ENCODE measurements at regions not wholly inside any gene's neighbourhood (a gene's known extent, or its start where the extent isn't known, plus 50 kb on each side); places are given as distances from the start of the nearest gene placed in this dataset.

DNA sequence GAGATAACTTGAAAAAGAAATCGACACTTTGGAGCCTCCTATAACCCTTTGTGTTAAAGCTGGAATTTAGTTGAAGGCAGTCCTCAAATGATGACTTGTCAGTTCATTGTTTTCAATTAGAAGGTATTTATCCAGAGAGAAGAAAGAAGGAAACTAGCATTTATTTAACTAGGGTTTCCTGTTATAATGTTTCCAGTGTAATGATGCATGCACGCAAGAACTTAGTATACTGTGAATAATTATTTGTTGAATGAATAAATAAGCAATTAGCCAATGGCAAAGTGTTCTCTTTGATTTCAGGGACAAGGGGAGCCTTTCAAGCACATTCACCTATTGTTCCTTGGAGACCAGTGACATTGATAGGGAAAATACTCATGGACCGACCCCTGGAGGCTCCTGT lies 307.4 kb downstream of the KLF5 start:
- no peak for DNase-seq

DNA sequence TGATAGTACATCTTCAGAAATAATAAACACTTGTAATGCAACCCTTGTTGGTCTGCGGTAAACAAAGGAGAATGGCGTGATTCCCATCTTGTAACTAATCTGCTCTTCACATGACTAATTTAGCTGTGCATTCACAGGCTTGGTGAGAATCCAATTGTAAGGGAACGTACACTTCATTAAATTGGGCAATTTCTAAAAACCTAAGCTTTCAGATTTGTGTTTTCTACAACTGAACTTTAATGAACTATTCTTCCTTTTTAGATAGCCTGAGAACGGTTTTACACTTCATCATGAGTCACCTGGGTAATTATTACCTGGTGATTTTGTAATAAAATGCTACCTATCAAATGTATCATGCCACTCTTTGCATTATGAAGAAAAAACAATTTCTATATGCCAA lies 306.9 kb downstream of the KLF5 start:
- DNase-seq = no peak

DNA sequence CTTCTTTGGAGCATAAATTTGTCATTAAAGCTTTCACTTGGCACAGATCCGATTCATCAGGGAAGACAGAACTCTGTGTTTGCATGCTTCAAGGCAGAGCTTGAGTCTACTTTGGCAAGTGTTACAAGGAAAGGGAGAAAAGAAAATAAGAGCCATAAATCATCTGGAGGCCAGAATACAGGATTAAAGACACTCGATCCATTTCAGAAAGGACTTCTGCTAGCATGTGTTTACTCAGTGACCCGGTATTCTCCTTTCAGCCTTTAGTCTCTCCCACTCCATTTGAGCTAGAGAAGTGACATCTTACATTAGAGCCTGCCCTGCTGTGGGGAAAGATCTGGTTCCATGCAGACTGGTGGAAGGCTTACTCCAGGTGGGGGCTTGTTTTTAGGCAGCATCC lies 306.4 kb downstream of the KLF5 start:
- DNase-seq = no peak

DNA sequence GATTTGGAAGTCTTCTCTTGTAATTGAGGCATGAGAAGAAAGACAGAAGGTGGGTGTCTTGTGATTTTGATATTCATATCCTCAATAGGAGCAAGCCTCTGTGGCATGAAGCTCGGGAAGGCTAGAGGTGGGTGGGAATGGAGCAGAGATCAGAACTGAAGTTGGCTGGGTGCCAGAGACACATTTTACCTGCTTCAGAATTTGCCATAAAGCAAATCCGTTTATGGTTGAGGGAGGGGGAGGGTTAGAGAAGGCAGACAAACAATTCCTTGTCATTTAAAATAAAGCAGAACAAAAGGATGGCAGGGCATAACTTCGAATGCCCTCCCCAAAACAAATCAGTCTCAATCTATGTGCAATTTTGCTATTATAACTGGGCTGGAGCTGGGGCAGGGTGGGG lies 305.9 kb downstream of the KLF5 start:
- DNase-seq = no peak

DNA sequence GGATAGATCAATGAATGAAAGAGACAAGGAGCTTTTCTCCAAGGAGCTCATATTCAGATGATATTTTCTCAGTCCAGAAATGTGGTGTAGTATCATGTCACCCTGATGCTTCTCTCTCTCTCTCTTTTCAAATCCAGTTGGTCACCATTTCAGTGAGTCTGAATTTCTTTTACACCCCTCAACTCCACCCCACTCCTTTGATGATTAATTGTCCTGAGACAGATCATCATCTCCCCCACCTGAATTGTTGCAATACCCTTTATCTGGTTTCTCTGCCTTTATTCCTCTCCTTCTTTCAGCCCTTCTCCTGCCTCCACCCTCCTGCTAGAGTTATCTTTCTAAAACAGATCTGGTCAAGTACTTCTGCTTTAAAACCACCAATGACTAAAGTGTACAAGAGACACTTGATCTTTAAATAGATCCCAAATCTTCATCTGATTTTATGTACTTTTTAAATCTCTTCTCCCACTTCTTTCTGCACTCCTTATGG lies 299.8 kb downstream of the KLF5 start:
- DNase-seq = no peak

DNA sequence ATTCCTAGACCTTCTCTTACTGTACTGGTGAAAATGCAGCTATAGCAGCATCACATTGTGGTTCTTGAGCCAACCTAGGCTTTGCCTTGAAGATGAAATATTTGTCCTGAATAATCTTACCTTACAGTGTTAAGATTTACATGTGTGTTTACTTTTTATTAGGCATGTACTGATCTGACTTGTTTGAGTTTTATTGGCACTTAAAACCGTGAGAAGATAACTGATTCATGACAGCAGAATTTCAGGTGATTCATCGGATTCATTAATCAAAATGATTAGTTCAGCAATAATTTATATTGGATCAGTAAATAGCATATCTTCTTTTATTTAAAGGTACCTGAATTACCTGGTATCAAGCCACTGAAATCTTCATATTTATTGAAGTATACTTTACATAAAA lies 296.3 kb downstream of the KLF5 start:
- no peak for DNase-seq

DNA sequence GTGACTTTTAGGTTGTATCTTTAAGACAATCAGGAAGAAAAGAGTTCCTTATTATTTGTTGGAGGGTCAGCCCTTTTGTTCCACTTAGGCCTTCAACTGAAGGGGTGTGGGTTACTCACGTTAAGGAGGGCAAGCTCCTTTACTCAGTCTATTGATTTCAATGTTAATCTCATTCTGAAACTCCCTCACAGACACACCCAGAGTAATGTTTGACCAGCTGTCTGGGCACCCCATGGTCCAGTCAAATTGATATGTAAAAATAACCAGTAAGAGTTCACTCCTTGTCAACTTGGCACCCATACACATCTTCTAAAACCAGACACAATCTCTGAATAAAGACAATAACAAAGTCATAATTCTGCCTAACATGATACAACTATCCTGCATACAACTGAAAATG lies 292.9 kb downstream of the KLF5 start:
- no peak for DNase-seq

DNA sequence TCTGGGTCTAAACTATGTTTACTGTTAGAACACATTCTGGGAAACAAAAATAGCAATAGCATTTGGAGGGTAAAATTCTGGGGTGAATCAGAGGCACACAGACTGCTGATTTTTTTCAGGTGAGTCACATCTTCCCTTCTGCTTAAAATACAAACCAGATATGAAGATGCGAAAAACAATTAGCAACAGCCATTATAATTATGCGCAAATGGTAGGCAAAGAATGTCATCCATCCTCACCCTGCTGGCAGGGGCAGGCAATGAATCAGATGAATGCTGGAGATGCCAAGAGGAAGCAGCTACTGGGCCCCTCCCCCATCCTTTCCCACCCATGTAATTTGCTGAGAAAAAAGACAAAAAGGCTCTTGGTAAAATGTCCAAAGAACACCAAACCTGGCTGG lies 282.9 kb downstream of the KLF5 start:
- DNase-seq = peak; percentile 8

DNA sequence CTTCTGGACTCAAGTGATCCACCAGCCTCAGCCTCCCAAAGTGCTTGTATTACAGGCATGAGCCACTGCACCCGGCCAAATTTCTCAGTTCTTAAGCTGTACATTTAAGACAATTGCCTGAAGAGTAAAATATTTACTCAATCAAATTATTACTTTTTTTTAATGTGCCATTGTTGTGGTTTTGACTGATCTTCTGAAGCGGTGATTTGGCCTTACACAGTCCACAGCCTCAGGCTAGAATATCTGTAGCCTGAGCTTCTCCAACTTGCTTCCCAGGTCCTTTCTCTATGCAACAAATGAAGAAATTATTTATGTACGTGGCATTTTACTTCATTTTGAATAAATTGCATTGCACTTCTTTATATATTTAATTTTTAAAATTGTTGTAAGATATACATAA lies 281.3 kb downstream of the KLF5 start:
- DNase-seq = no peak

DNA sequence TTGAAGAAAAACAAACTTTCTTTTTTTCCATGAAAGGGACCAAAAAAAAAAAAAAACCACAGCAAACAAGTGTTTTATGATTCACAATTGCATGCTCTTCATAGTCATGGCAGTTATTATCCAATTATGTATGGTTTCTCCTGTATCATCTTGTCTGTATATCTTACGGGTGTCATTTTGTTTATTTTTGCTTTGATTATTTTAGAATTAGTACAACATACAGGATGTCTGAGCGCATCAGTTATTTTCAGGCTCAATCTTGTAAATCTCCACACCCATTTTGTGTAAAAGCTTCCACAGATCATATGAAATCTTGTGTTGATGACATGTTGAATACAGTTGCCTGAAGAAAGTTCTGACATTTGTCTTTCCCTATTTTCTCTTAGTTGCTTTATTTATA lies 280.3 kb downstream of the KLF5 start:
- no peak for DNase-seq

DNA sequence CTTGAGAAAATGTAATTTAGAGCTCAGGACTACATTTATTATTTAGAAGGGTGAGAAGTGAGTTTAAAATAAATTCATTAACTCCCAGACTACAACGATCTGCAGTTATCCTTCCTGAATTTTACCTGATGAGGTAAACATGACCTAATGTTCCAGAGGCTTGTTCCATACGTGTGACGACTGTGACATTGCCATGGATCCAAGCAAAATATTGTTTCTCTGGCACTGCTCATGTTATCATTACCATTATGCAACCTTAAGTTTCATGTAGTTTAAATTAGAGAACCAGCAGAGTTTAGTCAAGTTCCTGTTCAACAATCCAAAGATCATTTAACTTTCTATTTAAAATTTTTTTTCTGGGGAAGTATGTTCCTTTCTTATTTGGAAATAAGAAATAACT lies 279.6 kb downstream of the KLF5 start:
- DNase-seq = no peak

DNA sequence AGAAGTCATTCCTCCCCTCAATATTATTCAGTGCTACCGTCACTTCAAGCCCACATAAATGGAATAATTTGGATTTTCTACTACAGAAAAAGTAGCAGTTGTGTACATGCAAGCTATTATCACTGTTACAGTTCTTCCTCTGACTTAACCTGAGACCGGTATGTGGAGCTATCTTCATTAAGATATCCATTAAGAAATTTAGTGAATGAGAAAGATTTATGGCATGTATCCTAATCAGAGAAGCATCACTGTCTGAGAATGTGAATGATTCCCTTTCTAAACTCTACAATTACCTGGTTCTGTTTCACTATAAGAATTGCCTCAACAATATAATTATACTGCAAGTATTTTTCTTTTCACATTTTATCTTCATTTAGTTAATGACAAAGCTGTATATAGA lies 278.7 kb downstream of the KLF5 start:
- DNase-seq = no peak

DNA sequence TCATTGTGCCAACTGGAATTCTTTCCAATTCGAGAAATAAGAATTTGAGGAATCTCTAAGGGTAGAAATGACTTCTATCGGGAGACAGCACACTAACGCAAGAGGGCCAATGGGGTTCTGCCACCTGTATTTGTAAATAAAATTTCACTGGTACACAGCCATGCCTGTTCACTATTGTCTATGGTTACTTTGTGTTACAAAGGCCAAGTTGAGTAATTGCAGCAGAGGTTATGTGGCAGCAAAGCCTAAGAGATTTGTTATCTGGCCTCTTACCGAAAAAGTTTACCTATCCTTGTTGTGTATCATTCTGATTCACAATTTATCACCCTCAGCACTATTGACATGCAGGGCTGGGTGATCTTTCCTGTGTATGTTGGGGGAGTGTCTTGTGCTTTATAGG lies 278.0 kb downstream of the KLF5 start:
- DNase-seq = no peak

DNA sequence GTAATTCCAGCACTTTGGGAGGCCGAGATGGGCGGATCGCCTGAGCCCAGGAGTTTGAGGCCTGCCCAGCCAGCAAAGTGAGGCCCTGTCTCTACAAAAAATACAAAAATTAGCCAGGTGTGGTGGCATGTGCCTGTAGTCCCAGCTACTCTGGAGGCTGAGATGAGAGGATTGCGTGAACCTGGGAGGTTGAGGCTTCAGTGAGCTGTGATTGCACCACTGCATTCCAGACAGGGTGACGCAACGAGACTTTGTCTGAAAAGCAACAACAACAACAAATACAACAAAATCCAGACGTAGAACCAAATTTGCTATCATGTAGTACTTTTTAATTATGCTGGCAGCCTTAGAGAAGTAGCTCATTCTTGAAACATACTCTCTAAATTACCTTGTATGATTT lies 277.1 kb downstream of the KLF5 start:
- DNase-seq = no peak

DNA sequence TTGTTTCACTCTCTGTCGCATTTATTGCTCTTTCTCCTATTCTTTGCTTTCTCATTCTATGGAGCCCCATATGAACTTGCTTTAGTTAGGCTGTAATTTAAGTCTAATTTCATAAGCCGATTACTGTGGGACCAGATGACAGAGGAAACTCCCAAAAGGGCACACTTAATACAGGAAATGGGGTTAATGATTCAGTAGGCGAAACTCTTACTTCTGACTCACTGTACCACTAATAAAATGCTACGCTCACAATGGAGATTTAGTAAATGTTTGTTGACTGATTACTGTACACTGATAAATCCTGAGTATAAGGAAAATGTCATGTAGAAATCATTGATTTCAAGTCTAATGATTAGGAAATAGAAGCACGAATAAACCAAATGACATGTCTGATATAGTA lies 276.4 kb downstream of the KLF5 start:
- DNase-seq = no peak

DNA sequence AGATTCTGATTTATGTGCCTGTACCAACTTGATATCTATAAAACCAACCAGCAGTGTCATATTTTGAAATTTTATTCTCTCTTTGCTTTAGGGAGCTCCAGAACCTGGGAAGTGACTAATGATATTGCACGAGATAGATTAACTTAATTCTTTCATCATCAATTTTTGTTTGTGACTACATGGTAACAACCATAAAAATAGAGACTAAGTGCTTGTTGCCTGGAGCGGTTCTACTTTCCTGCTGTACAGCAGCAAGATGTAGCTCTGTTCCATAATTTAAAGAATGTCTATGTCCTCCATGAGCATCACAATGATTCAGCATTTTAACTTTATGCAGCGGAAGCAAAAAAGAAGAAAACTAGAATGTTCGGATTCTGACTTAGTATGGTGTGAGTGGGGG lies 275.6 kb downstream of the KLF5 start:
- no peak for DNase-seq

DNA sequence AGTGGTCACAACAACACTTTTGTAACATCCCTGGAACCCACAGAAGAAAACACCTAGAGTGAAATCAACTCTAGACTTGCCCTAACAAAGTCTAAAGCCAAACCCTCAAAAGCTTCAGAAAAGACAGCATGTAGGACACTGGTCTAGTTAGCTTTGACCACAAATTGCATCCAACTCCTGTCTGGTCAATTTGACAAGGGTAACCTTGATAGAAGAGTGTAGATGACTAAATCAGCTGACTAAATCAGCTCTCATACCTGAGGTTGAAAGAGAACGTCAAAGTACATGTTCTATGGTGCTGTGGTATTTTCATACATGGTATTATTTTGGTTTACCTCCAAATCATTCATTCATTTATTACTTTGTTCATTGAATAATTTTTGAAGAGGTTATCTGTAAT lies 272.8 kb downstream of the KLF5 start:
- no peak for DNase-seq

DNA sequence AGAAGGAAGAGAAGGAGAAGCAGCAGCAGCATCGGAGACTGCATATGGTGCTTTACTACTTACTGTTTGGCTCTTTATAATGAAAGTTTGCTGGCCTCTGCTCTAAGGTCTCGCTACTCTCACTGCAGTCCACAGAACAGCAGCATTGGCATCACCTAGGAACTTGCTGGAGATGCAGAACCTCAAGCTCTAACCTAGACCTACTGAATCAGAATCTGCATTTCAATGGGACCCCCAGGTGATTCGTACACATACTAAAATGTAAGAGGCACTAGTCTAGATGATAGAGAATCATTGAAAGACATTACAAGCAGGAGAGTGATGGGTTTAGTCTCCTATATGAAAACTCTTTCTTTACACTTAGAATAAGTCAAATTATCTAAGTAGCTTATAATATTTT lies 270.6 kb downstream of the KLF5 start:
- DNase-seq = no peak

DNA sequence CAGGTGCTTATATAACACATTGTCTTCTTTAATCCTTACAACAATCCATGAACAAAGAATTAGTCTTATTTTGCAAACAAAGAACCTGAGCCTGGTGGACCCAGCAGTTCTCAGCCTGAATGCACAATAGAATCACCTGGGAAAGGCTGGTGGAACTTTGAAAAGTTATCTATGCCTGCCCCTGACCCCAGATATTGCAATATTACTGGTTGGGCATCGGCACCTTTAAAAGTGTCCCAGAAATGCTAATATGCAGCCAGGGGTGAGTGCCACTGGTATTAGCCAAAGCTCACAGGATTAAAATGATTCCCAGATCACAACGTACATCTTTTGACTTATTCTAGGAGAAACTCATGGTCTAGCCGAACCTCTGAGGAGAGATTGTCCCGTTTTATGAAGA lies 268.8 kb downstream of the KLF5 start:
- DNase-seq = no peak

DNA sequence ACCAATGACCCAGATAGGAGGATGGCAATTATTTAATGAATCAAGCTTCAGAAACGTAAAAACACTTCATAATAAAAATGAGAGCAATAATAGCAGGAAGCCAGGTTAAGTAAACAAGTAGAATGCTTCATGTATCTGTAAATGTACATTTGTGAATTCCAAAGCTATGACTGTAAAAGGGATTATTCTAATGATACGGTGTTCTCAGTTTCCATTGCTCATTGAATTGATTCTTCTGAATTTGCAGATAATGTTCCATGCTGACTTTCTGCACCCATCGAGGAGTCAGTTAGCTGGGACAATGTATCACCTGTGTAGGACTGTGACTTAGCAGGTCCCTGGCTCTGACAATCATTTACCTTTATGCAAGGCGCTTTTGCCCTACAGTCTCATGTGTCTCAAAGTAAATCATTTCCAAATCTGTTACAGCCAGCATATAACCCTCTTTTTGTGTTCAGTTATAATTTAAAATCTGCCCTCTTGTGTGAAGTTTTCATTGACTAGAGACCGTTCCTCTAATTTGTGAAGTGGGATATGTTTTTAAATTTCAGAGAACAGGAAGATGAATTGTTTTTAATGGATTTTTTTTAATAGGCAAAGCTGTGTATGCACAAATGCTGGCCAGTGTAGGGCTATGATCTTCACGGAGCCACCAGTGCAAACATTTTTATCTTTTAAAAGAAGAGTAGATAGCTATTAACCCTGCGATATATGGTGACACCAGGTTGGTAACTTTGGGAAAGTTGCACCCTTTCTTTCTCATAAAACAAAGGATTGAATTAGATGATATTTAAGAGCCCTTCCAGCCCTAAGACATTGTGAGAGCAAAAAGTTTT lies 267.1 kb downstream of the KLF5 start:
- DNase-seq = no peak

DNA sequence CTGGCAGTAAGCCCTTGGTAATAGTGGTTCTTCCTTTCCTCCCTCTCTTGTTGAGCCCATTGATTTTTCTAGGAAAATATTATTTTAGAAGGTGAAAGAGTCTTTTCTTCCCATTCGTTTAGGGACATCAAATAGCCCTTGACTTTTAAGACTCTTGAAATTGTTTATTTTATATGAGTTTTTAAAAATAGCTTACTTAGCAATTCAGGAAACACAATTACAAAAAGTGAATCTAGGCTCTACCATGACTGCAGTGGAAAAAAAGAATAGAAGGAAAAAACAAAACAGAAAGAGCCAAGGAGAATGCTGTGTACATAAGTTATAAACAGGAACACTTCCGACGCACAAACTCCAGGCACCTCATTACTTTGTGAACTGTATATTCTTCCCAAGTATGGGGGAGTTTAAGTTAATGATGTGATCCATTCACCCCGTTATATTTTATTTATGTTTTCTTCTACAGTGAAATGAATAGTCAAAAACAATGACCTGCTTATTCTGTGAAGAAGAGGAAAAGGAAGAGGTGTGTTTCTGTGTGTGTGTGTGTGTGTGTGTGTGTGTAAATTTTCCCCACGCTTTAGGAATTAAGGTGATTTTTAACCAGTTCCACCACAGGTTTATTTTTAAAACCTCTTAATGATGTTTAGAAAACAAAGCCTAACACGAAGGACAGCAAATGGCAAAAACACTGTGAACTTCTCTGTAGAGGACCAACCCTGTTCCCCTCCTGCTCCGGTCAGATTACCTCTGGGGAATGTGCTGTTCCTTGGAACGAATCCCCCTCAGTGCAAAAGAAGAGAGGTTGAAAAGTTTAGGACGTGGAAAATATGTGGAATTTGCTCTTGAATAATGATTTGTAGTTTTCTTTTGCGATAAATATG lies 266.3 kb downstream of the KLF5 start:
- DNase-seq = no peak

DNA sequence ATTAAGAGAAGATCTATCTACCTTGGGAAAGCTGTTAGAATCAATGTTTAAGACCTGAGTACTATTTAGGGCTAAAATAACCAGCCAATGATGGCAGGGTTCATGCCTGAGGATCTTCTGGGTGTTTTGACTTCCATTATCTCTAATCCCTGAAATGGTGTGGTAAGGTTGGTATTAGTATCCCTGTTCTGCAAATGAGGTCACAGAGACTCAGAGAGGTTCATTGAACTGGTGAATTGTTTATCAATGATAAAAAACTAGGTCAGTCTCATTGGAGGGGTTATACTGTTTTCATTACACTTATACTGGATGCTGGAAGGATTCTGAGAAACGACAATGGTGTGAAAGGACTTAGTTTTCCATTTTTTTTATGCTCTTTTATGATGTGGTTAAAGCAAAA lies 264.8 kb downstream of the KLF5 start:
- no peak for DNase-seq

DNA sequence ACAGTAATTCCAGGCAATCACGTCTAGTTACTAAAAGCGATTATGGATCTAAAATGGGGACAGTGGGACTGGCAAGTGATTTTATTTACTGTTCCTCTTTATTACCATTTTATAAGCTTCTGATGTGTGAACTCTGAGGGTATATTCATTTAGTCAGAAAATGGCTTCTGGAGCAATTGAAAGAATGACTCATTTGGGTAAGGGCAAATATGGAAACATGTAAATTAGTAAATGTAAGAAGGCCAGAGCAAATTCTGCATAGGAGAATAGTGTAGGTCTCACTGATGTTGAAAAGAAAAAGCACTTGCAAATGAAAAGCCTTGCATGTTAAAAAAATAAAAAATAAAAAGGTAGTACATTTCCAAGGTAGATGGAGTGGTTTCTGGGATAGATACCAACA lies 262.2 kb downstream of the KLF5 start:
- no peak for DNase-seq

DNA sequence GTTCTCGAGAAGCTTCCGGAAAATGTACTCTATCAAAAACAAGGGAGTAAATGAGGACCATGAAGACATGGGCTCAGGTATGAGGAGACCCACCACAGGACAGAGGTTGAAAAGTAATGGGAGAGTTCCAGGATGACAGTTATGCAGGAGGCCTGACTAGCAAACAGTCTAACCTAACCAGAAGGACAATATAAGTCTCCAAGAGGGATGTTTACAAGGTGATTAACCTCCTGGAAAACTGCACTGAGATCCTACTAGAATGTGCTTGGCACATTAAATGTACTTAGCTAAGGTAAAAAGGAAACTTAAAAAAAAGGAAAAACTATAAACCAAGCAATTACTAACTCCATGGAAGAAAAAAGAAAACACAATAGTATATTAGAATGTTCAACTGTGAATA lies 258.3 kb downstream of the KLF5 start:
- no peak for DNase-seq
